ENCODE measurements at regions not wholly inside any gene's neighbourhood (a gene's known extent, or its start where the extent isn't known, plus 50 kb on each side); places are given as distances from the start of the nearest gene placed in this dataset.

DNA sequence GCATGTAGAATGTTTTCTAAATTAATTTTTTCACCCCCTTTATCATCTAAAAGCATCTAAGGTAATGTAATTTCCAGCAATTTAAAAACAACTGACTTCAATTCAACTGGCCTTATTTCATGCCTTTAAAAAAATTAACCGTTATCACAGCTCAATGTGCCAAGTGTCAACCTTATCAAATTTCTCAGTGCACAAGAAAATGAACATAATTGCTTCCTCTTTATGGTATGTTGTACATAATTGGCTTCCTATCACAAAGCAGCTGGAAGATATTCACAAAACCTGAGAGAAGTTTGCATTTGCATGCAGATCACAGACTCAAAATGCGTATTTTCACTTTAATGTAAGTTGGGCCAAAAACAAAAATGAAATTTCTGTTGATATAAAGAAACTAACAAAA is 966.4 kb downstream of the GRM8 start:
- H3K27me3 ChIP-seq, result no peaks in the 10 kb centered on the region
- 78 to 85% (median 83%) methylated on average over 2 of the region's 2 CpGs for WGBS, 4 donors
- no peaks in the 10 kb centered on the region for H3K4me1 ChIP-seq (replicated peaks in 1 of 2)
- no peak for DNase-seq
- intact Hi-C loops (cut with DNase I), result no loop called here
- no peak for TF ChIP-seq POLR2A (IDR thresholded peaks at IDR 0.05)
- TF ChIP-seq, protein P1, sequence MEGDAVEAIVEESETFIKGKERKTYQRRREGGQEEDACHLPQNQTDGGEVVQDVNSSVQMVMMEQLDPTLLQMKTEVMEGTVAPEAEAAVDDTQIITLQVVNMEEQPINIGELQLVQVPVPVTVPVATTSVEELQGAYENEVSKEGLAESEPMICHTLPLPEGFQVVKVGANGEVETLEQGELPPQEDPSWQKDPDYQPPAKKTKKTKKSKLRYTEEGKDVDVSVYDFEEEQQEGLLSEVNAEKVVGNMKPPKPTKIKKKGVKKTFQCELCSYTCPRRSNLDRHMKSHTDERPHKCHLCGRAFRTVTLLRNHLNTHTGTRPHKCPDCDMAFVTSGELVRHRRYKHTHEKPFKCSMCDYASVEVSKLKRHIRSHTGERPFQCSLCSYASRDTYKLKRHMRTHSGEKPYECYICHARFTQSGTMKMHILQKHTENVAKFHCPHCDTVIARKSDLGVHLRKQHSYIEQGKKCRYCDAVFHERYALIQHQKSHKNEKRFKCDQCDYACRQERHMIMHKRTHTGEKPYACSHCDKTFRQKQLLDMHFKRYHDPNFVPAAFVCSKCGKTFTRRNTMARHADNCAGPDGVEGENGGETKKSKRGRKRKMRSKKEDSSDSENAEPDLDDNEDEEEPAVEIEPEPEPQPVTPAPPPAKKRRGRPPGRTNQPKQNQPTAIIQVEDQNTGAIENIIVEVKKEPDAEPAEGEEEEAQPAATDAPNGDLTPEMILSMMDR (IDR thresholded peaks at IDR 0.05), result no peak
- H3K4me3 ChIP-seq, result no peak overlapping the region
- no peaks in the 10 kb centered on the region for H3K9me3 ChIP-seq (replicated peaks in 1 of 3)
- no peaks in the 10 kb centered on the region for H3K36me3 ChIP-seq (replicated peaks in 1 of 2)
- H3K27ac ChIP-seq, result no peak overlapping the region

DNA sequence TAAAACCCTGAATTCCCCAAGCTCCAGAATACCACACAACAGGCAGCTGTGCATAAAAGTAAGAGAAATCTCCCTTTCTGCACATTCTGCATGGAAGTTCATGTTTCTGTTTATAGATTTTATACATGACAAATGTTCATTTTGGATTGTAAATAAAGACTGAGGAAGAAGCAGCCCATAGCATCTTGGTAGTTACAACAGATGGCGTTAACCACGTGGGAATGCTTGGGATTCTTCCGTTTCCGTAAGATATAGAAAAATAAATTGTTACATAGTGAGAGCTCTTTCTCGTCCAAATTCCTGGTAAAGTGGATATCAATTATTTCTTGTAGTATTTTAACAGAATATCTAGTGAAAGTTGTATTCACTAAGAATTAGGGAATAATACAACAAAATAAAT is 1016.5 kb downstream of the GRM8 start:
- Histone ChIP-seq H3K36me3 (replicated peaks in 1 of 2) (no peaks in the 10 kb centered on the region), H3K4me1 (replicated peaks in 1 of 2) (no peaks in the 10 kb centered on the region), H3K27ac (no peak overlapping the region), H3K27me3 (no peaks in the 10 kb centered on the region), H3K4me3 (no peak overlapping the region), H3K9me3 (replicated peaks in 1 of 3) (no peaks in the 10 kb centered on the region)
- no peak for DNase-seq
- 63 to 87% (median 82%) methylated on average over 5 of the region's 5 CpGs for WGBS, 4 donors
- TF ChIP-seq, protein P1 (IDR thresholded peaks at IDR 0.05), result no peak
- no peak for TF ChIP-seq POLR2A (IDR thresholded peaks at IDR 0.05)
- intact Hi-C loops (cut with DNase I), result no loop called here

DNA sequence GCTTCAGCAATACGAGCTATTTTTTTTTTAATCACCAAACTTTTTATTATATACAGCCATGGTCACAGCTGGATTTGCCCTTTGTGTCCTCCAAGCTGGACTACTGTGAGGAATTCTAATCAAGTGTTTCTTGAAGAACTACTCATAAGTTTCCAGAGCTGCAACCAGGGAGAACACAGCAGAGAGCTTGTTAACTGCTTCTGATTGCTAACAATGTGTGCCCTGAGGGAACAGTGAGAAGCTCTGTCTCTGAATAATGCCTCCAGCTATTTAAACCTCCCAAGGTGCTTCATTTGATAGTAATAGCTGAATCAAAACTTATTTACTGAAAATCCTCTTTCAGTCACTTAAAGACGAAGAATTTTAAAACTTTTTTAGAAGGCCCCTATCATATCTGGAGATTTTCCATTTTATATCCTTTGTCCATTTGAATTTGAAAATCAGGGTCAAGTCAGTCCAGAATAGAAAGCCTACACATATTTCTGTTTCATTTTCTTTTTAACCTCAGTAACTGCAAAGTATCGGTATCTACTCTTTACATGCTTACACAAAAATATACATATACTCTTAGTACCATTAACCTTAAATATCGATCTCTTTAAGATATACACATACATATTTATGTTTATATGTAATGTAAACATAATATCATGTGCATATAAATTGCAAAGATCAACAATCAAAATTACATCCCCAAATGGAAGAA is 1024.2 kb downstream of the GRM8 start:
- H3K4me1 ChIP-seq (replicated peaks in 1 of 2), result no peaks in the 10 kb centered on the region
- no peak overlapping the region for H3K4me3 ChIP-seq
- H3K27ac ChIP-seq, result no peak overlapping the region
- no peaks in the 10 kb centered on the region for H3K36me3 ChIP-seq (replicated peaks in 1 of 2)
- TF ChIP-seq POLR2A (IDR thresholded peaks at IDR 0.05), result no peak
- TF ChIP-seq, protein P1 (IDR thresholded peaks at IDR 0.05), result no peak
- no peak for DNase-seq
- H3K9me3 ChIP-seq (replicated peaks in 1 of 3), result no peaks in the 10 kb centered on the region
- 77 to 82% (median 80%) methylated on average over 4 of the region's 4 CpGs for WGBS, 4 donors
- H3K27me3 ChIP-seq, result no peaks in the 10 kb centered on the region
- intact Hi-C loops (cut with DNase I), result no loop called here

DNA sequence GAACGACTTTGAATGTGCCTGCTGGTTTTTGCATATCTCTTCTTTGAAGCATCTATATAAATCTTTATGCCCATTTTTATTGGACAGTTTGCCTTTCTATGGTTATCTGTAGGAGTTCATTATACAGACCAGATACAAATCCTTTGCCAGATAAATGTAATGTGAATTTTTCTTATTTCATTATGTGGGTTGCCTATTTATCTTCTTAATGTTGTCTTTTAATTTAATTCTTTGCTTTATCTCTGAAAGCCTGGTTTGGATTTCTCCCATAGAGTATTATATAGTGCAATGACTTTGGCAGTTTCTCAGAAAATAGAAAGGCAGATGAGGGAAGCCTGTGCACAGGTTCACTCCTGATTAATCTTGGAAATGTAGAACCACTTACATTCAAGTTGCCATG is 1025.1 kb downstream of the GRM8 start:
- Histone ChIP-seq H3K9me3 (replicated peaks in 1 of 3) (no peaks in the 10 kb centered on the region), H3K4me3 (no peak overlapping the region), H3K4me1 (replicated peaks in 1 of 2) (no peaks in the 10 kb centered on the region), H3K36me3 (replicated peaks in 1 of 2) (no peaks in the 10 kb centered on the region), H3K27me3 (no peaks in the 10 kb centered on the region), H3K27ac (no peak overlapping the region)
- WGBS, 4 donors, result 39 to 69% (median 47%) methylated on average over 1 of the region's 1 CpG
- DNase-seq, result no peak
- intact Hi-C loops (cut with DNase I), result no loop called here
- no peak for TF ChIP-seq POLR2A (IDR thresholded peaks at IDR 0.05)
- TF ChIP-seq, protein P1 (IDR thresholded peaks at IDR 0.05), result no peak

All from adrenal gland (tissue), 9 donors.